ENCODE measurements at regions not wholly inside any gene's neighbourhood (a gene's known extent, or its start where the extent isn't known, plus 50 kb on each side); places are given as distances from the start of the nearest gene placed in this dataset.

GRCh38 chr22:49592780-49593501 is 234.7 kb downstream of the BRD1 start:
- Mint-ChIP-seq H3K4me1 (no peaks in the 10 kb centered on the region), H3K9me3 (no peaks in the 10 kb centered on the region), H3K4me3 (no peak overlapping the region), H3K27ac (no peak overlapping the region), H3K36me3 (peaks cover 6 to 7% of the 10 kb centered on the region in 2 donors), H3K27me3 (no peaks in the 10 kb centered on the region)
- DNase-seq, result no peak
- no peak for ATAC-seq (replicated peaks)

DNA sequence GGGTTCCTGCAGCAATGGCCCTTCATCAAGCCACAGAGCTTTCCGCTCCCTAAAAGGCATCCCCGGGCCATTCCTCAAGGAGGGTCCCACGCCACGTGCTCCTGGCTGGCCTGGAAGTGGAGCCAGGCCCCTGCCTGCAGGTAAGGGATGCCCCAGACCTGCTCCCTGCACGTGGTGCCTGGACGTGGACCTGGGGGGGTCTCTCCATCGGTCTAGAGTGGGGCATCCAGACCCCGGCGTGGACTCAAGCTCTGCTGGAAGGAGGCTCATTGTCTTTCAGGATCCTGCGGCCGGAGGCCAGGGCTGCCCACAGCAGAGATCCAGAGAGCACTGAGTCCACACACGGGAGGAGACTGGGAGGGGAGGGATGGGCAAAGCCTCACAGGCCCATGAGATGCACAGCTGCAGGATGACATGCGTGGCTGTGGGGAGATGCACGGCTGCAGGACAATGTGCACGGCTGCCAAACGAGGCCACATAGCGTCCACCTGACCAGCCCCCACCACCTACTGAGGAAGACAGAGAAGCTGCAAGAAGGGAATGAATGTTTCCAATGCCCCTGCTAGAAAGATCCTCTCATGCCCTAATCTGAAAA is 236.7 kb downstream of the BRD1 start:
- Mint-ChIP-seq H3K9me3 (no peaks in the 10 kb centered on the region), H3K36me3 (peaks cover 10 to 14% of the 10 kb centered on the region in 2 donors), H3K4me3 (no peak overlapping the region), H3K27me3 (no peaks in the 10 kb centered on the region), H3K4me1 (peaks cover 4 to 11% of the 10 kb centered on the region in 2 donors), H3K27ac (no peak overlapping the region)
- DNase-seq (no peak), ATAC-seq (replicated peaks) (no peak)

DNA sequence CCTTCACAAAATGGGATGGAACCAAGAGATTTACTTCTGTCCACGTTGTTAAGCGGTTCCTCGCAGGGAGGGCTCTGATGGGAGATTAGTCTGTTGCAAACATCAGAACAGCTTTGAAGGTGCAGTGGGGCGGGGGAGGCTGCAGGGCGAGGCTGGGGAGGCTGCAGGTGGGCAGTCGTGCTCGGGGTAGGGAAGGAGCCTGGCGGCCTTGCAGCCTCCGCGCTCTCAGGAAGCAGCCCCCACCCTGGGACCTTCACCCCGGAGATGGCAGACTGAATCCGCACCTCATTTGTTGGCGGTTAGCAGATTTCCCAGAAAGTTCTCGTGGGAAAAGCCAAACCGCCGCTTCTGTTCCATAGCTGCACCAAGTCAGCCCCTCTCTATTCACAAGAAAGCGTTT is 237.3 kb downstream of the BRD1 start:
- Mint-ChIP-seq H3K27ac (no peak overlapping the region), H3K4me3 (no peak overlapping the region), H3K36me3 (peaks cover 10 to 17% of the 10 kb centered on the region in 2 donors), H3K4me1 (peaks cover 4 to 17% of the 10 kb centered on the region in 2 donors), H3K9me3 (no peaks in the 10 kb centered on the region), H3K27me3 (no peaks in the 10 kb centered on the region)
- ATAC-seq (replicated peaks) (no peak), DNase-seq (no peak)

- no peaks in the 10 kb centered on the region for H3K9me3 Mint-ChIP-seq
- H3K4me3 Mint-ChIP-seq, result no peak overlapping the region
- H3K27me3 Mint-ChIP-seq, result no peaks in the 10 kb centered on the region
- DNase-seq, result no peak
- no peak overlapping the region for H3K27ac Mint-ChIP-seq
- H3K36me3 Mint-ChIP-seq, result peaks cover 10 to 17% of the 10 kb centered on the region in 2 donors
- H3K4me1 Mint-ChIP-seq, result peaks cover 4 to 18% of the 10 kb centered on the region in 2 donors
- ATAC-seq (replicated peaks), result no peak
Measured at GRCh38 chr22:49589811-49590210, 237.9 kb downstream of the BRD1 start.

- H3K27ac Mint-ChIP-seq, result no peak overlapping the region
- H3K27me3 Mint-ChIP-seq, result no peaks in the 10 kb centered on the region
- peaks cover 9 to 15% of the 10 kb centered on the region in 2 donors for H3K36me3 Mint-ChIP-seq
- H3K4me1 Mint-ChIP-seq, result peaks cover 6 to 18% of the 10 kb centered on the region in 2 donors
- DNase-seq, result no peak
- no peak overlapping the region for H3K4me3 Mint-ChIP-seq
- no peak for ATAC-seq (replicated peaks)
- H3K9me3 Mint-ChIP-seq, result no peaks in the 10 kb centered on the region
Measured at GRCh38 chr22:49589301-49589700, 238.4 kb downstream of the BRD1 start.

DNA sequence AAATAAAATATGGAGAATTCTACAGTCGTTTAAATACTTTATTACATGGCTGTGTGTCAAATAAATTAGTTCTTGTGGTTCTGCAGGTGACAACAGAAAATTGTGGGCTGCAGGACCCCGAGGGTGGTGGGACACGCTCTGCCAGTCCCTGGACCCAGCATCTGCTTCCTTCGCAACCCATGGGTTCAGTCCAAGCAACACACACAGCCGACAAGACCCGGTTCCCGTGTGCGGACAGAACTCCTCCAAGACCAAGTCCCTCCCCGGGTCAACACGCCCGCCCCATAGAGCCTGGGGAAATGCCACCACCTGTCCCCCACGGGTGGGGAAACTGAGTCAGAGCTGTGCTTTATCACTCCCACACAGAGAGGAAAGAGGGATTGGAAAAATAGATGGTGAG is 238.9 kb downstream of the BRD1 start:
- no peaks in the 10 kb centered on the region for H3K27me3 Mint-ChIP-seq
- H3K4me1 Mint-ChIP-seq, result peaks cover 6 to 18% of the 10 kb centered on the region in 2 donors
- H3K9me3 Mint-ChIP-seq, result no peaks in the 10 kb centered on the region
- H3K27ac Mint-ChIP-seq, result no peak overlapping the region
- no peak for DNase-seq
- H3K36me3 Mint-ChIP-seq, result peaks cover 5 to 13% of the 10 kb centered on the region in 2 donors
- no peak overlapping the region for H3K4me3 Mint-ChIP-seq
- no peak for ATAC-seq (replicated peaks)

DNA sequence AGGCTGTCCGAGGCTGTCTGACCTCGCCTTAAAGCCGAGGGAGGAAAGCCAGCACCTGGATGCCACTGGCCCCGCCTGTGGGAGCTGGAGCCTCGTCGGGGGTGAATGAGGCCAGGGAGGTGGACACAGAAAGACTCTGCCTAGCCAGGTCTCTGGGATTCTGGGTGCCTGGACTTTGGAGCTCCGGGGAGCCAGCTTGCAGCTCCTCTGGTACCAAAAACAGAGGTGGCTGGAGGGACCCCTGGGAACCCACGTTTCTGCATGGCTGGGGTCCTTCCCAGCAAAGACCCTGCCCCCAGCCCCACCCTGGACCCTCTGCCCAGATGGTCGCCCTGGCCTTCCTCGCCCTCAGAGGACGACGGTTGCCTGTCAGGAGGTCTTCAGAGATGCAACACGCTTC is 239.7 kb downstream of the BRD1 start:
- H3K4me1 Mint-ChIP-seq, result peaks cover 6 to 18% of the 10 kb centered on the region in 2 donors
- H3K4me3 Mint-ChIP-seq, result no peak overlapping the region
- ATAC-seq (replicated peaks) (no peak), DNase-seq (no peak)
- H3K27me3 Mint-ChIP-seq, result no peaks in the 10 kb centered on the region
- no peak overlapping the region for H3K27ac Mint-ChIP-seq
- no peaks in the 10 kb centered on the region for H3K9me3 Mint-ChIP-seq
- peaks cover 5 to 12% of the 10 kb centered on the region in 2 donors for H3K36me3 Mint-ChIP-seq

- H3K4me1 Mint-ChIP-seq, result peaks cover 6 to 18% of the 10 kb centered on the region in 2 donors
- H3K36me3 Mint-ChIP-seq, result peaks cover 5 to 13% of the 10 kb centered on the region in 2 donors
- H3K27me3 Mint-ChIP-seq, result no peaks in the 10 kb centered on the region
- no peaks in the 10 kb centered on the region for H3K9me3 Mint-ChIP-seq
- H3K4me3 Mint-ChIP-seq, result no peak overlapping the region
- DNase-seq (no peak), ATAC-seq (replicated peaks) (no peak)
- no peak overlapping the region for H3K27ac Mint-ChIP-seq
Measured at GRCh38 chr22:49587421-49587820, 240.3 kb downstream of the BRD1 start.

DNA sequence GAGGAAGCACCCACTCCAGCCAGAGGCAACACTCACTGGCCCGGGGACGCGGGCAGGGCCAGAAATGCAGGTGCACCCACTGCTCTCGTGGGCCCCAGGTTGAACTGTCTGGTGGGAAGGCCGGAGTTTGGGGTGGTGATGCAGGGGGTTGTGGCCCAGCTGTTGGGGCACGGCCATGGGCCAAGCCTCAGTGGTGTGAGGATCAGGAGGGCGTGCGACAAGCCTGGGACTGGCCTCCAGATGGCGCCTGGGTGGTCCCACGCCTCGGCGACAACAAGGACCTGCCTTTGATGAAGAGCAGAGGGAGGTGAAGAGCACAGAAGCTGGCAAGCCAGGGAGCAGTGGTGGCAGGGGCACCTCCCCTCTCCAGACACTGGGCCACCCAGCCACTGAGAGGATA is 240.8 kb downstream of the BRD1 start:
- peaks cover 5 to 13% of the 10 kb centered on the region in 2 donors for H3K36me3 Mint-ChIP-seq
- ATAC-seq (replicated peaks) (peak in 1 of 2 donors; percentile 7), DNase-seq (no peak)
- no peak overlapping the region for H3K27ac Mint-ChIP-seq
- H3K27me3 Mint-ChIP-seq, result no peaks in the 10 kb centered on the region
- H3K9me3 Mint-ChIP-seq, result no peaks in the 10 kb centered on the region
- H3K4me1 Mint-ChIP-seq, result peaks cover 6 to 18% of the 10 kb centered on the region in 2 donors
- no peak overlapping the region for H3K4me3 Mint-ChIP-seq

GRCh38 chr22:49586244-49586748 is 241.4 kb downstream of the BRD1 start:
- no peak for DNase-seq
- H3K27ac Mint-ChIP-seq, result no peak overlapping the region
- no peak for ATAC-seq (replicated peaks)
- H3K4me1 Mint-ChIP-seq, result peaks cover 6 to 18% of the 10 kb centered on the region in 2 donors
- H3K9me3 Mint-ChIP-seq, result no peaks in the 10 kb centered on the region
- H3K27me3 Mint-ChIP-seq, result no peaks in the 10 kb centered on the region
- peaks cover 5 to 13% of the 10 kb centered on the region in 2 donors for H3K36me3 Mint-ChIP-seq
- no peak overlapping the region for H3K4me3 Mint-ChIP-seq

DNA sequence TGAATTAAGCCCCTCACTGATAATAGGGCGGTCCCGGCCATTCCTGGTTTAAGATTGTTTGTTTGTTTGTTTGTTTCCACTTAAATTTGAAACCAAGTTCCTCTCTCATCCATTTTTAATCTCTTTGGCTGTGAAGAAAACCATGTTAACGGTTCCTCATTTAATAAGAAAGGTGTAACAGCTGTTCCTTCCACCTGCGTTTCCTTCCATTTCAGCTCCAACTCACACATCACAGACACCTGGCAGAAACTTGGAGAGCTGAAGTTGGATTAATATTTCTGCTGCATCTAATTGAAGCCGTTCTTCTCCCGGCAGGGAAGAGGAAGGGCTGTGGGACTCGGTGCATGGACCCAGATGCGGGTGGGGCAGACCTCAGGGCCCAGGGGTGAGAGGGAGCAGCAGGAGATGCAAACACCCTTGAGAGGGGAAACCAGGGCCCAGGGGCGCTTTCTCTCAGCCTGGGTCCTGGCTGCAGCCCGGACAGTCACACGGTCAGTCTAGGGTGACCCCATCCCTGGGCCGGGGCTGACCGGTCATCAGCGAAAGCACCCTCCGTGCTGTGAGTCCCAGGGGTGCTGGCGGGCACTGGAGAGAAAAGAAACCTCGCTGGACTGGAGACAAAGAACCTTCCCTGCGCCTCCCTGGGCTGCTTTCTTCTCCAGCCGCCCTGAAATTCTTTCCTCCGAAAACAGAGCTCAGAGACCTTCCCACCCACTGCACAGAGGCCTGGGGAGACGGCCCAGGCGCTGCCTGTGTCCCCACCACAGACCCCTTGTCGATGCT is 242.0 kb downstream of the BRD1 start:
- Mint-ChIP-seq H3K4me3 (no peak overlapping the region), H3K4me1 (peaks cover 6 to 18% of the 10 kb centered on the region in 2 donors), H3K27me3 (no peaks in the 10 kb centered on the region), H3K9me3 (no peaks in the 10 kb centered on the region), H3K27ac (no peak overlapping the region), H3K36me3 (peaks cover 5 to 13% of the 10 kb centered on the region in 2 donors)
- ATAC-seq (replicated peaks), result no peak
- no peak for DNase-seq

GRCh38 chr22:49583886-49584505 is 243.7 kb downstream of the BRD1 start:
- no peak for ATAC-seq (replicated peaks)

GRCh38 chr22:49583341-49583740 is 244.3 kb downstream of the BRD1 start:
- peaks cover 6 to 18% of the 10 kb centered on the region in 2 donors for H3K4me1 Mint-ChIP-seq
- DNase-seq (no peak), ATAC-seq (replicated peaks) (no peak)
- no peaks in the 10 kb centered on the region for H3K27me3 Mint-ChIP-seq
- H3K4me3 Mint-ChIP-seq, result no peak overlapping the region
- peaks cover 0 to 2% of the 10 kb centered on the region in 2 donors for H3K9me3 Mint-ChIP-seq
- no peak overlapping the region for H3K27ac Mint-ChIP-seq
- H3K36me3 Mint-ChIP-seq, result peaks cover 5 to 16% of the 10 kb centered on the region in 2 donors

More at GRCh38 chr22:49583886-49584505, 243.7 kb downstream of the BRD1 start:
- Mint-ChIP-seq H3K4me3 (no peak overlapping the region), H3K27me3 (no peaks in the 10 kb centered on the region), H3K36me3 (peaks cover 5 to 16% of the 10 kb centered on the region in 2 donors), H3K27ac (no peak overlapping the region), H3K4me1 (peaks cover 6 to 18% of the 10 kb centered on the region in 2 donors), H3K9me3 (peaks cover 0 to 2% of the 10 kb centered on the region in 2 donors)
- DNase-seq, result no peak

DNA sequence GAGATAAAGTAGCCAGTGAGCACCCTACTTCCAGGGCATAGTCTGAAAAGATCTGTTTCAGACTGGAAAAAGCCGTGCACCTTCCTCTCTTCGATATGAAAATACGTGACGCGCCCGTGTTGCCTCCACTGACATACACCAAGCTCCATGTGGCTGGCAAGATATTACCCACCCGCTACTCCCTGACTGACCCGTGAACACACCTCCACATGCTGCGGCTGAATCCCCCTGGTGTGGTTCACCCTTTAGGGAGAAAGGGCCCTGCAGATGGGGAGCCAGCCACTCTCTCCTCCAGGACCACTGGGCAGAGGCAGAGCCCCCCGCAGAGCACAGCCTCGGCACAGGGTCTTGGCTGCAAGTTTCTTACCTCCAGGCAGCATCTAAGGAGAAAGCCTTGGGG is 245.0 kb downstream of the BRD1 start:
- no peaks in the 10 kb centered on the region for H3K27me3 Mint-ChIP-seq
- no peak for DNase-seq
- no peak overlapping the region for H3K4me3 Mint-ChIP-seq
- H3K27ac Mint-ChIP-seq, result peak overlapping the region; percentile 42
- H3K4me1 Mint-ChIP-seq, result peaks cover 6 to 18% of the 10 kb centered on the region in 2 donors
- H3K9me3 Mint-ChIP-seq, result peaks cover 0 to 2% of the 10 kb centered on the region in 2 donors
- peaks cover 5 to 16% of the 10 kb centered on the region in 2 donors for H3K36me3 Mint-ChIP-seq
- ATAC-seq (replicated peaks), result no peak
